HCT116 (cell line): ENCODE measurements at regions not wholly inside any gene's neighbourhood (a gene's known extent, or its start where the extent isn't known, plus 50 kb on each side); places are given as distances from the start of the nearest gene placed in this dataset.

ENCODE experiments used
- ATAC-seq: fragments of 200-7000 bp; cut with Tn5 transposase; 2 replicates; pipeline ENCODE4 v1.9.1; 2020; ENCODE audit warnings: mild to moderate bottlenecking, moderate library complexity
- BruUV-seq: library from RNA; stranded (reverse); fragments of 400-500 nt; replicated peaks from 2 replicates; lab custom pipeline; 2021; lab: Mats Ljungman, UMichigan
- CTCF ChIA-PET: fragments of 300-600 bp; sonication (Branson Sonifier 250); formaldehyde crosslinking; loops from one replicate; lab custom pipeline; 2021; ENCODE audit warnings: antibody characterized with exemption; lab: Charles Lee
- POLR2A ChIA-PET: fragments of 300-600, 350-600 bp; sonication (Branson Sonifier 250); formaldehyde crosslinking; loops from one replicate; lab custom pipeline; 2021; ENCODE audit warnings: antibody characterized with exemption; lab: Charles Lee
- RAD21 ChIA-PET, 2 experiments: fragments of 300-600 bp; sonication (Branson Sonifier 250); formaldehyde crosslinking; loops; one replicate each; lab custom pipeline; 2023; ENCODE audit warnings: low total read pairs in 2 of 2; ENCODE audit not compliant: uncharacterized antibody in 2 of 2, unreplicated experiment in 2 of 2, low non-redundant PET in 1 of 2; lab: Charles Lee
- DNase-seq: peaks from one replicate; pipeline ENCODE4 v3.0.0-alpha.2; 2010; ENCODE audit warnings: low read depth, low spot score
- H2AFZ ChIP-seq: fragments of 200-600 bp; shearing (Covaris generic), sonication (generic); 2 replicates; pipeline ENCODE4 v1.6.1; 2017; ENCODE audit warnings: low read depth, mixed run types, mixed read lengths, antibody characterized with exemption, low read length; ENCODE audit not compliant: poor library complexity, severe bottlenecking
- H3K27ac ChIP-seq: 2 replicates; pipeline ENCODE4 v1.5.1; 2012; ENCODE audit warnings: low read depth, low read length
- H3K27me3 ChIP-seq: fragments of 200-600 bp; sonication (generic); 2 replicates; pipeline ENCODE4 v1.6.1; 2016; ENCODE audit warnings: mixed run types, low read length, mixed read lengths; ENCODE audit not compliant: insufficient read depth
- H3K36me3 ChIP-seq, 2 experiments: fragments of 200-500 bp in 1 of 2; fragments of 200-600 bp in 1 of 2; sonication (Bioruptor generic) in 1 of 2; sonication (generic) in 1 of 2; 2 replicates each; pipeline versions ENCODE4 v1.5.1 to v1.6.1; 2014 to 2016; ENCODE audit warnings: low read length in 2 of 2, inconsistent platforms in 1 of 2, mixed read lengths in 1 of 2, mixed run types in 1 of 2; ENCODE audit not compliant: insufficient read depth in 2 of 2, control insufficient read depth in 1 of 2
- H3K4me1 ChIP-seq, 2 experiments: fragments of 200-600 bp in 1 of 2; sonication (generic) in 1 of 2; 2 replicates each; pipeline versions ENCODE4 v1.5.1 to v1.6.1; 2012 to 2017; ENCODE audit warnings: low read length in 2 of 2, inconsistent platforms in 1 of 2, mild to moderate bottlenecking in 1 of 2, mixed read lengths in 1 of 2, mixed run types in 1 of 2, moderate library complexity in 1 of 2; ENCODE audit not compliant: insufficient read depth in 2 of 2, control insufficient read depth in 1 of 2
- H3K4me2 ChIP-seq: fragments of 200-600 bp; sonication (generic); 2 replicates; pipeline ENCODE4 v1.6.1; 2017; ENCODE audit warnings: mixed run types, low read length, mixed read lengths
- H3K4me3 ChIP-seq, 2 experiments: fragments of 200-600 bp in 1 of 2; sonication (generic) in 1 of 2; replicated peaks in 1 of 2; 2 replicates each; pipeline ENCODE4 v1.5.1; 2011 to 2016; ENCODE audit warnings: low read length in 2 of 2, control low read depth in 1 of 2, low read depth in 1 of 2, mild to moderate bottlenecking in 1 of 2, mixed read lengths in 1 of 2, mixed run types in 1 of 2
- H3K79me2 ChIP-seq: fragments of 200-600 bp; sonication (generic); 2 replicates; pipeline ENCODE4 v1.6.1; 2017; ENCODE audit warnings: mild to moderate bottlenecking, mixed run types, low read length, moderate library complexity, mixed read lengths; ENCODE audit not compliant: insufficient read depth
- H3K9ac ChIP-seq: fragments of 200-600 bp; sonication (generic); 2 replicates; pipeline ENCODE4 v1.6.1; 2016; ENCODE audit warnings: low read length, mixed read lengths
- H3K9me2 ChIP-seq: fragments of 200-600 bp; sonication (generic), shearing (Covaris generic); 2 replicates; pipeline ENCODE4 v1.6.1; 2017; ENCODE audit warnings: mixed run types, mild to moderate bottlenecking, moderate library complexity; ENCODE audit not compliant: insufficient read depth
- H3K9me3 ChIP-seq, 2 experiments: fragments of 200-500 bp in 1 of 2; fragments of 200-600 bp in 1 of 2; sonication (Bioruptor generic) in 1 of 2; sonication (generic) in 1 of 2; 2 replicates each; pipeline ENCODE4 v1.6.1; 2014 to 2017; ENCODE audit warnings: low read length in 2 of 2, mixed read lengths in 2 of 2, inconsistent platforms in 1 of 2, low read depth in 1 of 2, mild to moderate bottlenecking in 1 of 2, mixed run types in 1 of 2, moderate library complexity in 1 of 2; ENCODE audit not compliant: control insufficient read depth in 1 of 2, insufficient read depth in 1 of 2
- H4K20me1 ChIP-seq: fragments of 200-600 bp; sonication (generic), shearing (Covaris generic); 2 replicates; pipeline ENCODE4 v1.6.1; 2017; ENCODE audit warnings: mixed run types, mild to moderate bottlenecking, moderate library complexity; ENCODE audit not compliant: insufficient read depth
- CEBPB ChIP-seq: IDR thresholded peaks from 2 replicates; pipeline ENCODE4 v1.6.1; 2012; ENCODE audit warnings: low read depth
- FOSL1 ChIP-seq: IDR thresholded peaks from 2 replicates; pipeline ENCODE4 v1.6.1; 2012; ENCODE audit warnings: low read depth
- JUND ChIP-seq: IDR thresholded peaks from 2 replicates; pipeline ENCODE4 v1.6.1; 2012
- POLR2A ChIP-seq: IDR thresholded peaks from 2 replicates; pipeline ENCODE4 v1.7.0; 2011; ENCODE audit warnings: borderline replicate concordance; ENCODE audit not compliant: insufficient read depth, insufficient read length; ENCODE audit errors: extremely low read depth
- YY1 ChIP-seq: IDR thresholded peaks from 2 replicates; pipeline ENCODE4 v1.6.1; 2011; ENCODE audit warnings: low read length, low read depth, moderate library complexity, mild to moderate bottlenecking; ENCODE audit not compliant: insufficient replicate concordance; ENCODE audit errors: extremely low read depth
- ZFX ChIP-seq: fragments of 450-650 bp; IDR thresholded peaks from 2 replicates; pipeline ENCODE4 v1.6.1; 2017
- ZNF274 ChIP-seq: fragments of 200-500 bp; sonication (Bioruptor generic); IDR thresholded peaks from 2 replicates; pipeline ENCODE4 v1.6.1; 2014; ENCODE audit warnings: mild to moderate bottlenecking, low read depth, low read length, inconsistent platforms
- intact Hi-C: fragments of 100-400 bp; cut with micrococcal nuclease; formaldehyde crosslinking; loops from 2 replicates; pipeline ENCODE4 v1.10.0; 2022
- TF ChIP-seq, protein P1 (sequence below), 3 experiments: fragments of 200-600 bp in 1 of 3; sonication (generic) in 1 of 3; IDR thresholded peaks in 2 of 3; conservative IDR thresholded peaks in 1 of 3; 2 replicates each; pipeline ENCODE4 v1.5.1; 2012 to 2017; ENCODE audit warnings: low read depth in 2 of 3, low read length in 2 of 3, antibody characterized with exemption in 1 of 3, borderline replicate concordance in 1 of 3, control low read depth in 1 of 3, mild to moderate bottlenecking in 1 of 3, mixed read lengths in 1 of 3, mixed run types in 1 of 3, moderate library complexity in 1 of 3; ENCODE audit not compliant: insufficient read depth in 1 of 3
- TF ChIP-seq, protein P2 (sequence below): IDR thresholded peaks from 2 replicates; pipeline ENCODE4 v1.6.1; 2012; ENCODE audit warnings: low read depth

DNA sequence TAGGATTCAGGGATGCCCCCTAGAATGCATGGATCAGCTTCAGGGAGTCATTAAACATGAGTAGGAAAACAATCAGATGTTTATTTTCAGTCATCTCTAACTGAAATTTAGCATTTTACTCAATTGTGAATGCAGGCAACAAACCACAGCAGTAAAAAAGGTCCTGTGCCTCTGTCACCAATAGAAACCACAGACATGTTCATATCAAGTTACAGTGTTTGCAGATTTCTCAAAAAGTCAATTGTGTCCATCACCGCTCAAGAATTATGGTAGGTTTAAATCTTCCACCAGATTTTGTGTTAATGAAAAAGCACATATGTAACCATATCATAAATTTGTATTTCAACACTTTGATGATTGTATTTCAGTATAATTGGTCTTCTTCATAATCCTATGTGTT, 68.4 kb upstream of the SLC1A1 start (continued):
- TF ChIP-seq, protein P1, sequence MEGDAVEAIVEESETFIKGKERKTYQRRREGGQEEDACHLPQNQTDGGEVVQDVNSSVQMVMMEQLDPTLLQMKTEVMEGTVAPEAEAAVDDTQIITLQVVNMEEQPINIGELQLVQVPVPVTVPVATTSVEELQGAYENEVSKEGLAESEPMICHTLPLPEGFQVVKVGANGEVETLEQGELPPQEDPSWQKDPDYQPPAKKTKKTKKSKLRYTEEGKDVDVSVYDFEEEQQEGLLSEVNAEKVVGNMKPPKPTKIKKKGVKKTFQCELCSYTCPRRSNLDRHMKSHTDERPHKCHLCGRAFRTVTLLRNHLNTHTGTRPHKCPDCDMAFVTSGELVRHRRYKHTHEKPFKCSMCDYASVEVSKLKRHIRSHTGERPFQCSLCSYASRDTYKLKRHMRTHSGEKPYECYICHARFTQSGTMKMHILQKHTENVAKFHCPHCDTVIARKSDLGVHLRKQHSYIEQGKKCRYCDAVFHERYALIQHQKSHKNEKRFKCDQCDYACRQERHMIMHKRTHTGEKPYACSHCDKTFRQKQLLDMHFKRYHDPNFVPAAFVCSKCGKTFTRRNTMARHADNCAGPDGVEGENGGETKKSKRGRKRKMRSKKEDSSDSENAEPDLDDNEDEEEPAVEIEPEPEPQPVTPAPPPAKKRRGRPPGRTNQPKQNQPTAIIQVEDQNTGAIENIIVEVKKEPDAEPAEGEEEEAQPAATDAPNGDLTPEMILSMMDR (IDR thresholded peaks at IDR 0.05 in 2 of 3, conservative IDR thresholded peaks at IDR 0.05 in 1 of 3; ENCODE audit: borderline replicate concordance in 1 of 3, insufficient read depth in 1 of 3, low read depth in 2 of 3, low read length in 2 of 3): no peak
- TF ChIP-seq JUND (no peak), CEBPB (no peak), FOSL1 (no peak)

DNA sequence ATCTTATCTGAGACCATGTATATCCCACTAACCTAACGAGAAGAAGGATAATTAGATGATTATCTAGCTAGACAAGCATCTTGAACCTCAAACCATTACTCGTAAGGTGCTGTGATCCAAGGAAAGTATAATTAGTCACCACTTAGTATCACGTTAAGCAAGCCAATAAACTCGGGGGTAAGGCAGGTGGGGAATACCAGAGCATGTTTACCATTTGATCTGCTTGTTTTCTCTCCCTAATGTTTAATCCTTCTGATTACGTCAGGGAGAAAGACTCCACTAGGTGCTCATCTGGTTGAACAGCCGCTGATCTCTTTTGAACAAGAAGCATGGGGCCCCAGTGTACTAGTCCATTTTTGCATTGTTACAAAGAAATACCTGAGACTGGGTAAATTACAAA, 69.9 kb upstream of the SLC1A1 start:
- no peaks in the 10 kb centered on the region for H3K9me2 ChIP-seq
- no peak overlapping the region for H3K27ac ChIP-seq
- no peaks in the 10 kb centered on the region for H3K4me1 ChIP-seq
- ChIA-PET RAD21 (no interaction called here), POLR2A (no interaction called here), CTCF (no interaction called here)
- no peak overlapping the region for H3K9ac ChIP-seq
- no peaks in the 10 kb centered on the region for H3K79me2 ChIP-seq
- ATAC-seq (no peak), DNase-seq (no peak)
- H3K4me3 ChIP-seq: no peak overlapping the region
- no peaks in the 10 kb centered on the region for H3K9me3 ChIP-seq
- no peaks in the 10 kb centered on the region for H4K20me1 ChIP-seq
- H3K36me3 ChIP-seq: no peaks in the 10 kb centered on the region
- BruUV-seq: no TSS peak
- TF ChIP-seq POLR2A (no peak), YY1 (no peak), ZFX (no peak), ZNF274 (no peak)
- TF ChIP-seq, protein P2, sequence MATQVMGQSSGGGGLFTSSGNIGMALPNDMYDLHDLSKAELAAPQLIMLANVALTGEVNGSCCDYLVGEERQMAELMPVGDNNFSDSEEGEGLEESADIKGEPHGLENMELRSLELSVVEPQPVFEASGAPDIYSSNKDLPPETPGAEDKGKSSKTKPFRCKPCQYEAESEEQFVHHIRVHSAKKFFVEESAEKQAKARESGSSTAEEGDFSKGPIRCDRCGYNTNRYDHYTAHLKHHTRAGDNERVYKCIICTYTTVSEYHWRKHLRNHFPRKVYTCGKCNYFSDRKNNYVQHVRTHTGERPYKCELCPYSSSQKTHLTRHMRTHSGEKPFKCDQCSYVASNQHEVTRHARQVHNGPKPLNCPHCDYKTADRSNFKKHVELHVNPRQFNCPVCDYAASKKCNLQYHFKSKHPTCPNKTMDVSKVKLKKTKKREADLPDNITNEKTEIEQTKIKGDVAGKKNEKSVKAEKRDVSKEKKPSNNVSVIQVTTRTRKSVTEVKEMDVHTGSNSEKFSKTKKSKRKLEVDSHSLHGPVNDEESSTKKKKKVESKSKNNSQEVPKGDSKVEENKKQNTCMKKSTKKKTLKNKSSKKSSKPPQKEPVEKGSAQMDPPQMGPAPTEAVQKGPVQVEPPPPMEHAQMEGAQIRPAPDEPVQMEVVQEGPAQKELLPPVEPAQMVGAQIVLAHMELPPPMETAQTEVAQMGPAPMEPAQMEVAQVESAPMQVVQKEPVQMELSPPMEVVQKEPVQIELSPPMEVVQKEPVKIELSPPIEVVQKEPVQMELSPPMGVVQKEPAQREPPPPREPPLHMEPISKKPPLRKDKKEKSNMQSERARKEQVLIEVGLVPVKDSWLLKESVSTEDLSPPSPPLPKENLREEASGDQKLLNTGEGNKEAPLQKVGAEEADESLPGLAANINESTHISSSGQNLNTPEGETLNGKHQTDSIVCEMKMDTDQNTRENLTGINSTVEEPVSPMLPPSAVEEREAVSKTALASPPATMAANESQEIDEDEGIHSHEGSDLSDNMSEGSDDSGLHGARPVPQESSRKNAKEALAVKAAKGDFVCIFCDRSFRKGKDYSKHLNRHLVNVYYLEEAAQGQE: no peak
- TF ChIP-seq, protein P1 (IDR thresholded peaks at IDR 0.05 in 2 of 3, conservative IDR thresholded peaks at IDR 0.05 in 1 of 3; ENCODE audit: borderline replicate concordance in 1 of 3, insufficient read depth in 1 of 3, low read depth in 2 of 3, low read length in 2 of 3): no peak
- no peak overlapping the region for H3K4me2 ChIP-seq
- H3K27me3 ChIP-seq: no peaks in the 10 kb centered on the region
- intact Hi-C loops: no loop called here
- no peak overlapping the region for H2AFZ ChIP-seq
